ENCODE measurements at regions not wholly inside any gene's neighbourhood (a gene's known extent, or its start where the extent isn't known, plus 50 kb on each side); places are given as distances from the start of the nearest gene placed in this dataset.

GRCh38 chr13:36750046-36750445 lies 69.0 kb upstream of the RFXAP start:
- no peak for DNase-seq

GRCh38 chr13:36750461-36750860 lies 68.6 kb upstream of the RFXAP start:
- no peak for DNase-seq

GRCh38 chr13:36750946-36751345 lies 68.1 kb upstream of the RFXAP start:
- DNase-seq, result no peak

- DNase-seq, result no peak
These were observed 66.3 kb upstream of the RFXAP start for GRCh38 chr13:36752673-36753072.

GRCh38 chr13:36753176-36753575 lies 65.8 kb upstream of the RFXAP start:
- DNase-seq, result no peak

- peak; percentile 75 for DNase-seq
These were observed 60.7 kb upstream of the RFXAP start for GRCh38 chr13:36758345-36758744.

GRCh38 chr13:36763126-36763722 lies 55.8 kb upstream of the RFXAP start:
- DNase-seq, result no peak

- DNase-seq, result no peak
These were observed 54.5 kb upstream of the RFXAP start for GRCh38 chr13:36764536-36764935.

GRCh38 chr13:36764957-36765356 lies 54.1 kb upstream of the RFXAP start:
- no peak for DNase-seq

- DNase-seq, result no peak
These were observed 52.7 kb upstream of the RFXAP start for GRCh38 chr13:36766295-36766694.

- no peak for DNase-seq
These were observed 51.7 kb upstream of the RFXAP start for GRCh38 chr13:36767276-36767675.

GRCh38 chr13:36769126-36769525 lies 49.9 kb upstream of the RFXAP start:
- DNase-seq, result no peak
